B cell (primary cell): ENCODE measurements at regions not wholly inside any gene's neighbourhood (a gene's known extent, or its start where the extent isn't known, plus 50 kb on each side); places are given as distances from the start of the nearest gene placed in this dataset.

ENCODE experiments used
- ATAC-seq: fragments of 200-7000 bp; cut with Tn5 transposase; one replicate; pipeline ENCODE4 v1.10.0; 2021; ENCODE audit warnings: low read depth, mild to moderate bottlenecking, moderate number of reproducible peaks, moderate library complexity
- CTCF ChIA-PET: fragments of 350-600 bp; sonication (Branson Sonifier 250); formaldehyde crosslinking; loops from one replicate; lab custom pipeline; 2021; ENCODE audit warnings: antibody characterized with exemption, inconsistent platforms; lab: Charles Lee
- POLR2A ChIA-PET: fragments of 350-600 bp; sonication (Branson Sonifier 250); formaldehyde crosslinking; loops from one replicate; lab custom pipeline; 2021; ENCODE audit warnings: antibody characterized with exemption; lab: Charles Lee
- DNase-seq: peaks from one replicate; pipeline ENCODE4 v3.0.0; 2013
- H2AFZ ChIP-seq: 2 replicates; pipeline ENCODE4 v1.6.1; 2012; ENCODE audit warnings: mild to moderate bottlenecking, low read depth, low read length; ENCODE audit not compliant: insufficient read depth, poor library complexity, severe bottlenecking
- H3K27ac ChIP-seq, 2 donors: 1 replicate in 1 of 2; 2 replicates in 1 of 2; pipeline ENCODE4 v1.5.1; 2012 to 2013; ENCODE audit warnings: low read length in 2 of 2, mild to moderate bottlenecking in 2 of 2, moderate library complexity in 1 of 2
- H3K27me3 ChIP-seq, 4 experiments: fragments of 200-600 bp in 1 of 4; sonication (generic) in 1 of 4; replicated peaks in 1 of 4; 1 replicate in 2 of 4; 2 replicates in 2 of 4; pipeline versions ENCODE4 v1.6.1 to v1.7.0; 2013 to 2016; ENCODE audit warnings: low read length in 3 of 4, mild to moderate bottlenecking in 2 of 4, mixed read lengths in 1 of 4, moderate library complexity in 1 of 4; ENCODE audit not compliant: insufficient read depth in 4 of 4, control insufficient read depth in 3 of 4; ENCODE audit errors: control extremely low read depth in 1 of 4
- H3K36me3 ChIP-seq, 2 experiments: replicated peaks in 1 of 2; 1 replicate in 1 of 2; 2 replicates in 1 of 2; pipeline versions ENCODE4 v1.6.1 to v1.7.1; 2013; ENCODE audit warnings: low read length in 1 of 2; ENCODE audit not compliant: insufficient read depth in 2 of 2, control insufficient read depth in 1 of 2; ENCODE audit errors: control extremely low read depth in 1 of 2, extremely low read depth in 1 of 2
- H3K4me1 ChIP-seq, 2 donors: fragments of 200-600 bp in 1 of 2; sonication (generic) in 1 of 2; 1 replicate in 1 of 2; 2 replicates in 1 of 2; pipeline versions ENCODE4 v1.5.1 to v1.6.1; 2013 to 2017; ENCODE audit warnings: low read length in 2 of 2; ENCODE audit not compliant: control insufficient read depth in 2 of 2, insufficient read depth in 2 of 2
- H3K4me2 ChIP-seq: replicated peaks from 2 replicates; pipeline ENCODE3; 2012; ENCODE audit warnings: mild to moderate bottlenecking, low read depth, low read length; ENCODE audit not compliant: poor library complexity, severe bottlenecking
- H3K4me3 ChIP-seq, 5 experiments: fragments of 200-600 bp in 1 of 5; sonication (generic) in 1 of 5; 1 replicate in 3 of 5; 2 replicates in 2 of 5; pipeline versions ENCODE4 v1.5.1 to v1.7.0; 2011 to 2016; ENCODE audit warnings: low read length in 4 of 5, mild to moderate bottlenecking in 4 of 5, low read depth in 2 of 5, control low read depth in 1 of 5, moderate library complexity in 1 of 5; ENCODE audit not compliant: insufficient read depth in 1 of 5; ENCODE audit errors: control extremely low read depth in 1 of 5, extremely low read depth in 1 of 5
- H3K79me2 ChIP-seq: fragments of 200-600 bp; sonication (generic); one replicate; pipeline ENCODE4 v1.6.0; 2016; ENCODE audit warnings: low read length; ENCODE audit not compliant: control insufficient read depth, insufficient read depth
- H3K9ac ChIP-seq: fragments of 200-600 bp; sonication (generic); 2 replicates; pipeline ENCODE4 v1.6.1; 2017; ENCODE audit warnings: mild to moderate bottlenecking, low read length, moderate library complexity
- H3K9me3 ChIP-seq, 3 donors: one replicate each; pipeline versions ENCODE4 v1.6.1 to v1.7.1; 2013; ENCODE audit warnings: low read length in 2 of 3; ENCODE audit not compliant: control insufficient read depth in 2 of 3, insufficient read depth in 1 of 3; ENCODE audit errors: control extremely low read depth in 1 of 3
- H4K20me1 ChIP-seq: 2 replicates; pipeline ENCODE4 v1.6.0; 2012; ENCODE audit warnings: mild to moderate bottlenecking, low read length; ENCODE audit not compliant: insufficient read depth, control insufficient read depth, poor library complexity, severe bottlenecking
- H3K27ac Mint-ChIP-seq: one replicate; pipeline ENCODE4 v1.8.0; 2021; ENCODE audit warnings: mixed read lengths
- H3K27me3 Mint-ChIP-seq: one replicate; pipeline ENCODE4 v1.8.0; 2021; ENCODE audit warnings: mixed read lengths
- H3K4me1 Mint-ChIP-seq: one replicate; pipeline ENCODE4 v1.8.0; 2021; ENCODE audit warnings: mixed read lengths
- H3K4me3 Mint-ChIP-seq: one replicate; pipeline ENCODE4 v1.8.0; 2021; ENCODE audit warnings: mixed read lengths
- H3K9me3 Mint-ChIP-seq: one replicate; pipeline ENCODE4 v1.8.0; 2022; ENCODE audit warnings: mixed read lengths; ENCODE audit not compliant: insufficient read depth
- EZH2 ChIP-seq: IDR thresholded peaks from 2 replicates; pipeline ENCODE4 v1.6.1; 2012; ENCODE audit warnings: borderline replicate concordance, low read depth, mild to moderate bottlenecking, moderate library complexity, low read length; ENCODE audit not compliant: insufficient read depth, poor library complexity, severe bottlenecking
- WGBS: methylation state at CpG from one replicate; pipeline ENCODE4 v1.1.5; 2013; ENCODE audit warnings: missing lambda C conversion rate; ENCODE audit not compliant: insufficient coverage; 5-methylcytosine and 5-hydroxymethylcytosine counted together
- intact Hi-C: fragments of 100-400 bp; cut with micrococcal nuclease; formaldehyde crosslinking; loops from one replicate; pipeline ENCODE4 v1.10.0; 2022
- TF ChIP-seq, protein P1 (sequence below): fragments of 200-600 bp; IDR thresholded peaks from one replicate; pipeline ENCODE4 v1.8.0; 2022; ENCODE audit warnings: antibody characterized with exemption, mild to moderate bottlenecking

DNA sequence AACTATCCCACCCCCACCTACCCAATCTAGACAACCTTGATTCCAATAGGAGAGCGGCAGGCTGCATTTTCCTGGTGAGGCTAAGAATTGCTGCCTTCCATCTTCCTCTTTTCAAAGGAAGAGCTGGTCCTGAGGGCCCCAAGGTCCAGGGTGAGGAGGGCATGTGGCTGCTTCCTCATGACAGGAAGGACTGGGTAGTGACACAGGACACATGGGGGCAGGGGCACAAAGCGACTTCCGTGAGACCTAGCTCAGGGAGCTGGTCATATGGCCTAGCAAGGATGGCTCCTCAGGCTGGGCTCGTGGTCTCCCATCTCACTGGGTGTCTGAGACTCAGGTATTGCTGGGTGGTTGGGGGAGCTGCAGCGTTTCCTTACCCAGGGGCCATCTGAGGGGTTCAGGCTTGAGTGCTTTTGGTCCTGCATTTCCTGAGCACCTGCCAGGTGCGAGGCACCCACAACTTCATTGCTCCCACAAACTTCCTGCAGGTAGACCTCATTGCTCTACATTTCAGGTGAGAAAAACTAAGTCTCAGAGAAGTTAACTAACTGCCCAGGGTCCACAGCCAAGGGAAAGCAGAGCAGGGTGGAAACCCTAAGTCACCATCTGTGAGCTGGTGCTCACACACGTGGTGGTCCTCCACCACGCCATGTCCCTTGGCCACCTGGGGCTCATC lies 160.0 kb upstream of the TLE3 start:
- TF ChIP-seq, protein P1, sequence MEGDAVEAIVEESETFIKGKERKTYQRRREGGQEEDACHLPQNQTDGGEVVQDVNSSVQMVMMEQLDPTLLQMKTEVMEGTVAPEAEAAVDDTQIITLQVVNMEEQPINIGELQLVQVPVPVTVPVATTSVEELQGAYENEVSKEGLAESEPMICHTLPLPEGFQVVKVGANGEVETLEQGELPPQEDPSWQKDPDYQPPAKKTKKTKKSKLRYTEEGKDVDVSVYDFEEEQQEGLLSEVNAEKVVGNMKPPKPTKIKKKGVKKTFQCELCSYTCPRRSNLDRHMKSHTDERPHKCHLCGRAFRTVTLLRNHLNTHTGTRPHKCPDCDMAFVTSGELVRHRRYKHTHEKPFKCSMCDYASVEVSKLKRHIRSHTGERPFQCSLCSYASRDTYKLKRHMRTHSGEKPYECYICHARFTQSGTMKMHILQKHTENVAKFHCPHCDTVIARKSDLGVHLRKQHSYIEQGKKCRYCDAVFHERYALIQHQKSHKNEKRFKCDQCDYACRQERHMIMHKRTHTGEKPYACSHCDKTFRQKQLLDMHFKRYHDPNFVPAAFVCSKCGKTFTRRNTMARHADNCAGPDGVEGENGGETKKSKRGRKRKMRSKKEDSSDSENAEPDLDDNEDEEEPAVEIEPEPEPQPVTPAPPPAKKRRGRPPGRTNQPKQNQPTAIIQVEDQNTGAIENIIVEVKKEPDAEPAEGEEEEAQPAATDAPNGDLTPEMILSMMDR = no peak
- TF ChIP-seq EZH2 = no peak
- WGBS = 28% methylated on average over 7 of the region's 8 CpGs
- H3K4me1 Mint-ChIP-seq = peaks cover 50% of the 10 kb centered on the region
- H3K4me3 Mint-ChIP-seq = peak overlapping the region; percentile 81
- intact Hi-C loops = loop anchor here (2.0 kb wide), 2 partner anchors 63 to 157 kb away; no protein-coding TSS in a partner anchor
- no peaks in the 10 kb centered on the region for H3K79me2 ChIP-seq
- no peak for ATAC-seq
- H3K4me1 ChIP-seq = peaks cover 41 to 50% of the 10 kb centered on the region in 2 donors
- H2AFZ ChIP-seq = no peak overlapping the region
- no peaks in the 10 kb centered on the region for H3K27me3 Mint-ChIP-seq
- H3K36me3 ChIP-seq = no peaks in the 10 kb centered on the region
- peak overlapping the region; percentile 77 for H3K4me2 ChIP-seq
- CTCF ChIA-PET = interaction anchor here (0.9 to 2.3 kb wide), 7 partner anchors 11 to 134 kb away, joined by 3 to 9 read pairs (median 3); no protein-coding TSS in a partner anchor
- peak overlapping the region; percentile 21 for H3K27ac Mint-ChIP-seq
- peaks cover 0 to 6% (median 0%) of the 10 kb centered on the region in 3 donors for H3K9me3 ChIP-seq
- POLR2A ChIA-PET = interaction anchor here (1.3 to 2.7 kb wide), 2 partner anchors 12 to 62 kb away, joined by 6 to 14 read pairs; no protein-coding TSS in a partner anchor
- no peak overlapping the region for H3K4me3 ChIP-seq
- no peaks in the 10 kb centered on the region for H3K27me3 ChIP-seq
- no peak overlapping the region for H3K9ac ChIP-seq
- H3K9me3 Mint-ChIP-seq = no peaks in the 10 kb centered on the region
- peak; percentile 26 for DNase-seq
- H4K20me1 ChIP-seq = no peaks in the 10 kb centered on the region
- no peak overlapping the region for H3K27ac ChIP-seq

DNA sequence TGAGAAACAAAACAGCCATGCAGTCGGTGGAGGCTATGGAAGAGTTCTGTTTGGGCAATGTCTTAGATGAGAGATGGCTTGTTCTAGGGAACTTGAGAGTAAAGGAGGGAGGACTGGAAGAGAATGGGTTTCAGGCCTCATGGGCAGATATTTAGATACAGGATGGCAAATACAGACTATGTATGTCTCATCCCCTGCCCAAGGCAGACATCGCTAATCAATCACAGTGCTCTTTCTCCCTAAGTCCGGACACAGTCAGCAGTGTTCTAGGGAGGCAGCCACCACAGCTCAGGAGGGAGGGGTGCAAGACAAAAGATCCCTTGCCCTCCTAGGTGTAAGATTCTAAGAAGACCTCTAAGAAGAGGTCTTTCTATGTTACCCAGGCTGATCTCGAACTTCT lies 159.3 kb upstream of the TLE3 start:
- Mint-ChIP-seq H3K4me3 (no peak overlapping the region), H3K27ac (no peak overlapping the region), H3K27me3 (no peaks in the 10 kb centered on the region), H3K4me1 (peaks cover 44% of the 10 kb centered on the region), H3K9me3 (no peaks in the 10 kb centered on the region)
- Histone ChIP-seq H3K4me2 (no peak overlapping the region), H2AFZ (no peak overlapping the region), H3K27me3 (no peaks in the 10 kb centered on the region), H3K9me3 (peaks cover 0 to 6% (median 0%) of the 10 kb centered on the region in 3 donors), H4K20me1 (no peaks in the 10 kb centered on the region), H3K36me3 (no peaks in the 10 kb centered on the region), H3K9ac (no peak overlapping the region), H3K27ac (no peak overlapping the region), H3K4me1 (peaks cover 34 to 44% of the 10 kb centered on the region in 2 donors), H3K79me2 (no peaks in the 10 kb centered on the region), H3K4me3 (no peak overlapping the region)
- intact Hi-C loops = no loop called here
- 100% methylated on average over 1 of the region's 4 CpGs for WGBS
- no peak for TF ChIP-seq EZH2
- TF ChIP-seq, protein P1 = no peak
- ChIA-PET POLR2A (no interaction called here), CTCF (no interaction called here)
- ATAC-seq (no peak), DNase-seq (no peak)
